Renal cortical epithelial cell (primary cell): ENCODE measurements at regions not wholly inside any gene's neighbourhood (a gene's known extent, or its start where the extent isn't known, plus 50 kb on each side); places are given as distances from the start of the nearest gene placed in this dataset.
A peak's percentile ranks its signal among the peaks of the same experiment; 100 is the strongest.

Experiments used
- DNase-seq: peaks from one replicate; pipeline ENCODE4 v3.0.0-alpha.2; 2011; ENCODE audit warnings: low read depth

- DNase-seq: no peak
Observed at GRCh38 chr2:144593803-144594202, 73.9 kb upstream of the ZEB2 start.

GRCh38 chr2:144592500-144593256 lies 72.8 kb upstream of the ZEB2 start:
- DNase-seq: no peak

- no peak for DNase-seq
Observed at GRCh38 chr2:144587306-144587705, 67.4 kb upstream of the ZEB2 start.

- no peak for DNase-seq
Observed at GRCh38 chr2:144586476-144586875, 66.6 kb upstream of the ZEB2 start.

- peak; percentile 79 for DNase-seq
Observed at GRCh38 chr2:144583741-144584453, 64.0 kb upstream of the ZEB2 start.

GRCh38 chr2:144583381-144583729 lies 63.4 kb upstream of the ZEB2 start:
- no peak for DNase-seq

- no peak for DNase-seq
Observed at GRCh38 chr2:144582651-144583380, 62.9 kb upstream of the ZEB2 start.

GRCh38 chr2:144580521-144581161 lies 60.7 kb upstream of the ZEB2 start:
- no peak for DNase-seq

- DNase-seq: no peak
Observed at GRCh38 chr2:144579556-144579955, 59.6 kb upstream of the ZEB2 start.

GRCh38 chr2:144578099-144578498 lies 58.2 kb upstream of the ZEB2 start:
- DNase-seq: no peak

- DNase-seq: no peak
Observed at GRCh38 chr2:144572977-144573376, 53.1 kb upstream of the ZEB2 start.

- DNase-seq: no peak
Observed at GRCh38 chr2:144571770-144572169, 51.9 kb upstream of the ZEB2 start.

GRCh38 chr2:144570566-144570965 lies 50.6 kb upstream of the ZEB2 start:
- DNase-seq: no peak
